LNCAP (cell line): ENCODE measurements at regions not wholly inside any gene's neighbourhood (a gene's known extent, or its start where the extent isn't known, plus 50 kb on each side); places are given as distances from the start of the nearest gene placed in this dataset.

Experiments used
- CTCF ChIP-seq: fragments of 450-650 bp; IDR thresholded peaks from 2 replicates; pipeline ENCODE4 v1.5.1; 2017; ENCODE audit warnings: mild to moderate bottlenecking

- no peak for TF ChIP-seq CTCF
Observed at GRCh38 chr6:153804755-153805330, 234.2 kb upstream of the OPRM1 start.

- no peak for TF ChIP-seq CTCF
Observed at GRCh38 chr6:153801917-153802316, 237.1 kb upstream of the OPRM1 start.

- no peak for TF ChIP-seq CTCF
Observed at GRCh38 chr6:153800580-153801188, 238.4 kb upstream of the OPRM1 start.

- TF ChIP-seq CTCF: peak; percentile 12; the same call in 1 of the 2 replicates
Observed at GRCh38 chr6:153790876-153791473, 248.1 kb upstream of the OPRM1 start.

GRCh38 chr6:153790048-153790447, 249.0 kb upstream of the OPRM1 start:
- no peak for TF ChIP-seq CTCF

GRCh38 chr6:153787341-153787606, 251.8 kb upstream of the OPRM1 start:
- TF ChIP-seq CTCF: no peak

GRCh38 chr6:153781306-153781705, 257.7 kb upstream of the OPRM1 start:
- TF ChIP-seq CTCF: no peak
